GM23338 (cell line): ENCODE measurements at regions not wholly inside any gene's neighbourhood (a gene's known extent, or its start where the extent isn't known, plus 50 kb on each side); places are given as distances from the start of the nearest gene placed in this dataset.
A peak's percentile ranks its signal among the peaks of the same experiment; 100 is the strongest.

Source experiments
- ATAC-seq: fragments of 200-7000 bp; cut with Tn5 transposase; 3 replicates; pipeline ENCODE4 v1.9.1; 2020
- DNase-seq: peaks from one replicate; pipeline ENCODE4 v3.0.0-alpha.2; 2015; ENCODE audit warnings: low spot score
- H2AFZ ChIP-seq: fragments of 200-600 bp; sonication (generic); 2 replicates; pipeline ENCODE4 v1.8.0; 2016; ENCODE audit warnings: antibody characterized with exemption, mild to moderate bottlenecking, moderate library complexity
- H3F3A ChIP-seq: fragments of 200-600 bp; sonication (generic); replicated peaks from 2 replicates; pipeline ENCODE4 v1.8.0; 2017; ENCODE audit warnings: antibody characterized with exemption, mixed run types, low read depth
- H3K27ac ChIP-seq: fragments of 200-600 bp; sonication (generic); 2 replicates; pipeline ENCODE4 v1.6.1; 2016; ENCODE audit warnings: low read depth
- H3K27me3 ChIP-seq: fragments of 200-600 bp; sonication (generic); 2 replicates; pipeline ENCODE4 v1.8.0; 2016; ENCODE audit warnings: mild to moderate bottlenecking, mixed run types, moderate library complexity; ENCODE audit not compliant: insufficient read depth
- H3K36me3 ChIP-seq: fragments of 200-600 bp; sonication (generic); 2 replicates; pipeline ENCODE4 v1.8.0; 2016; ENCODE audit warnings: mild to moderate bottlenecking; ENCODE audit not compliant: insufficient read depth
- H3K4me1 ChIP-seq: fragments of 200-600 bp; sonication (generic); 2 replicates; pipeline ENCODE4 v1.8.0; 2016; ENCODE audit warnings: mild to moderate bottlenecking, moderate library complexity; ENCODE audit not compliant: insufficient read depth
- H3K4me2 ChIP-seq: fragments of 200-600 bp; sonication (generic); 2 replicates; pipeline ENCODE4 v1.7.1; 2017; ENCODE audit warnings: mixed run types
- H3K4me3 ChIP-seq: fragments of 200-600 bp; sonication (generic); 2 replicates; pipeline ENCODE4 v1.6.1; 2016; ENCODE audit warnings: mixed run types
- H3K79me2 ChIP-seq: fragments of 200-600 bp; sonication (generic); replicated peaks from 2 replicates; pipeline ENCODE4 v1.8.0; 2017; ENCODE audit warnings: mild to moderate bottlenecking; ENCODE audit not compliant: insufficient read depth
- H3K9me2 ChIP-seq: fragments of 200-600 bp; sonication (generic); 2 replicates; pipeline ENCODE4 v1.8.0; 2017; ENCODE audit not compliant: insufficient read depth
- H4K20me1 ChIP-seq: fragments of 200-600 bp; sonication (generic); replicated peaks from 2 replicates; pipeline ENCODE4 v1.8.0; 2017; ENCODE audit warnings: mild to moderate bottlenecking; ENCODE audit not compliant: insufficient read depth
- H3K27ac Mint-ChIP-seq: 2 replicates; pipeline ENCODE4 v1.8.0; 2020; ENCODE audit warnings: inconsistent platforms, mild to moderate bottlenecking, moderate library complexity, mixed read lengths
- H3K27me3 Mint-ChIP-seq: 3 replicates; pipeline ENCODE4 v1.8.0; 2022; ENCODE audit warnings: low read depth, mild to moderate bottlenecking, moderate library complexity, mixed read lengths, inconsistent platforms; ENCODE audit not compliant: insufficient read depth, poor library complexity
- H3K36me3 Mint-ChIP-seq: 3 replicates; pipeline ENCODE4 v1.8.0; 2021; ENCODE audit warnings: low read depth, mild to moderate bottlenecking, inconsistent platforms, moderate library complexity, mixed read lengths
- H3K4me1 Mint-ChIP-seq: 3 replicates; pipeline ENCODE4 v1.8.0; 2020; ENCODE audit warnings: mild to moderate bottlenecking, inconsistent platforms, mixed read lengths
- H3K4me3 Mint-ChIP-seq: 3 replicates; pipeline ENCODE4 v1.8.0; 2021; ENCODE audit warnings: moderate library complexity, mild to moderate bottlenecking, inconsistent platforms, mixed read lengths
- H3K9me3 Mint-ChIP-seq: 3 replicates; pipeline ENCODE4 v1.8.0; 2020; ENCODE audit warnings: moderate library complexity, mild to moderate bottlenecking, inconsistent platforms, mixed read lengths
- CREB1 ChIP-seq: fragments of 250-450 bp; sonication (Bioruptor Pico); IDR thresholded peaks from 2 replicates; pipeline ENCODE4 v1.5.0; 2020; ENCODE audit warnings: low read depth, mild to moderate bottlenecking, moderate library complexity
- ETS1 ChIP-seq: IDR thresholded peaks from 2 replicates; pipeline ENCODE4 v1.6.1; 2016; ENCODE audit warnings: antibody characterized with exemption
- EZH2 ChIP-seq: fragments of 200-600 bp; sonication (generic); IDR thresholded peaks from one replicate; pipeline ENCODE4 v1.8.0; 2017; ENCODE audit warnings: antibody characterized with exemption, mild to moderate bottlenecking, low read depth; ENCODE audit not compliant: unreplicated experiment
- EZH2phosphoT487 ChIP-seq: fragments of 200-600 bp; sonication (generic); IDR thresholded peaks from one replicate; pipeline ENCODE4 v1.8.1; 2018; ENCODE audit warnings: antibody characterized with exemption; ENCODE audit not compliant: unreplicated experiment
- JUNB ChIP-seq: IDR thresholded peaks from one replicate; pipeline ENCODE4 v1.6.1; 2016; ENCODE audit warnings: antibody characterized with exemption; ENCODE audit not compliant: unreplicated experiment
- NANOG ChIP-seq: IDR thresholded peaks from 2 replicates; pipeline ENCODE4 v1.6.1; 2016; ENCODE audit warnings: antibody characterized with exemption, borderline replicate concordance
- POLR2AphosphoS5 ChIP-seq: IDR thresholded peaks from 2 replicates; pipeline ENCODE4 v1.6.1; 2016; ENCODE audit warnings: antibody characterized with exemption, low read depth
- STAT1 ChIP-seq: IDR thresholded peaks from one replicate; pipeline ENCODE4 v1.6.1; 2016; ENCODE audit warnings: antibody characterized with exemption; ENCODE audit not compliant: unreplicated experiment
- ZNF114 ChIP-seq: fragments of 250-450 bp; sonication (Bioruptor Pico); IDR thresholded peaks from 2 replicates; pipeline ENCODE4 v1.5.0; 2020; ENCODE audit warnings: mild to moderate bottlenecking, moderate library complexity
- ZNF331 ChIP-seq: fragments of 250-450 bp; sonication (Bioruptor Pico); IDR thresholded peaks from 2 replicates; pipeline ENCODE4 v1.5.0; 2020; ENCODE audit warnings: low read depth, mild to moderate bottlenecking, moderate library complexity
- TF ChIP-seq, protein P1 (sequence below): IDR thresholded peaks from one replicate; pipeline ENCODE4 v1.6.1; 2018; ENCODE audit warnings: antibody characterized with exemption; ENCODE audit not compliant: unreplicated experiment
- TF ChIP-seq, protein P2 (sequence below), 2 experiments: fragments of 200-600 bp in 1 of 2; sonication (generic) in 1 of 2; conservative IDR thresholded peaks; 2 replicates each; pipeline versions ENCODE4 v1.5.1 to v1.6.1; 2016 to 2017; ENCODE audit warnings: antibody characterized with exemption in 2 of 2, low read depth in 2 of 2, mild to moderate bottlenecking in 2 of 2, moderate library complexity in 1 of 2
- TF ChIP-seq, protein P3 (sequence below): fragments of 250-450 bp; sonication (Bioruptor Pico); IDR thresholded peaks from 2 replicates; pipeline ENCODE4 v1.5.0; 2020; ENCODE audit warnings: mild to moderate bottlenecking, moderate library complexity

DNA sequence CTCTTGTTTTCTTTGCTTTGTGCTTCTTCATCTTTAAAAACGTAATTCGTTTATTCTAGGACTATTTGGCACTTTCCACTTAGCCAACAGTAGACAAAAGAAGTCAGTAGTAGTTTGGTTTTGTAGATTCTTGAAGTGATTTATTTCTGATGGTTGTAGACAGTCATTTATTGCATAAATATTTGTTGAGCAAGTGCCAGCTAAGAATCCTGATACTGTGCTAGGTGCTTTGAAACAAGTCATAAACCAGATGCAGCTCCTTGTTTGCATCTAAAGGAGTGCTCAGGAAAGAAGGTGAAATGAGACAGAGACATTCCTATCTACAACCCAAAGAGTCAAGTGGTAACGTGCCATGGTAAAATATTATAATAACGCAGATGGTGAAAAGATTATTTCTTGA is 469.1 kb downstream of the GJA1 start:
- H2AFZ ChIP-seq, result peak overlapping the region; percentile 12; the same call in 1 of the 2 replicates
- no peaks in the 10 kb centered on the region for H3F3A ChIP-seq
- no peak for ATAC-seq
- no peaks in the 10 kb centered on the region for H3K4me1 ChIP-seq
- TF ChIP-seq JUNB (no peak), EZH2phosphoT487 (no peak), ZNF331 (CRISPR knock-in tag) (no peak), CREB1 (no peak), ZNF114 (CRISPR knock-in tag) (no peak), NANOG (no peak), EZH2 (no peak), STAT1 (no peak), POLR2AphosphoS5 (no peak), ETS1 (no peak)
- TF ChIP-seq, protein P1, sequence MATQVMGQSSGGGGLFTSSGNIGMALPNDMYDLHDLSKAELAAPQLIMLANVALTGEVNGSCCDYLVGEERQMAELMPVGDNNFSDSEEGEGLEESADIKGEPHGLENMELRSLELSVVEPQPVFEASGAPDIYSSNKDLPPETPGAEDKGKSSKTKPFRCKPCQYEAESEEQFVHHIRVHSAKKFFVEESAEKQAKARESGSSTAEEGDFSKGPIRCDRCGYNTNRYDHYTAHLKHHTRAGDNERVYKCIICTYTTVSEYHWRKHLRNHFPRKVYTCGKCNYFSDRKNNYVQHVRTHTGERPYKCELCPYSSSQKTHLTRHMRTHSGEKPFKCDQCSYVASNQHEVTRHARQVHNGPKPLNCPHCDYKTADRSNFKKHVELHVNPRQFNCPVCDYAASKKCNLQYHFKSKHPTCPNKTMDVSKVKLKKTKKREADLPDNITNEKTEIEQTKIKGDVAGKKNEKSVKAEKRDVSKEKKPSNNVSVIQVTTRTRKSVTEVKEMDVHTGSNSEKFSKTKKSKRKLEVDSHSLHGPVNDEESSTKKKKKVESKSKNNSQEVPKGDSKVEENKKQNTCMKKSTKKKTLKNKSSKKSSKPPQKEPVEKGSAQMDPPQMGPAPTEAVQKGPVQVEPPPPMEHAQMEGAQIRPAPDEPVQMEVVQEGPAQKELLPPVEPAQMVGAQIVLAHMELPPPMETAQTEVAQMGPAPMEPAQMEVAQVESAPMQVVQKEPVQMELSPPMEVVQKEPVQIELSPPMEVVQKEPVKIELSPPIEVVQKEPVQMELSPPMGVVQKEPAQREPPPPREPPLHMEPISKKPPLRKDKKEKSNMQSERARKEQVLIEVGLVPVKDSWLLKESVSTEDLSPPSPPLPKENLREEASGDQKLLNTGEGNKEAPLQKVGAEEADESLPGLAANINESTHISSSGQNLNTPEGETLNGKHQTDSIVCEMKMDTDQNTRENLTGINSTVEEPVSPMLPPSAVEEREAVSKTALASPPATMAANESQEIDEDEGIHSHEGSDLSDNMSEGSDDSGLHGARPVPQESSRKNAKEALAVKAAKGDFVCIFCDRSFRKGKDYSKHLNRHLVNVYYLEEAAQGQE, result no peak
- TF ChIP-seq, protein P2, sequence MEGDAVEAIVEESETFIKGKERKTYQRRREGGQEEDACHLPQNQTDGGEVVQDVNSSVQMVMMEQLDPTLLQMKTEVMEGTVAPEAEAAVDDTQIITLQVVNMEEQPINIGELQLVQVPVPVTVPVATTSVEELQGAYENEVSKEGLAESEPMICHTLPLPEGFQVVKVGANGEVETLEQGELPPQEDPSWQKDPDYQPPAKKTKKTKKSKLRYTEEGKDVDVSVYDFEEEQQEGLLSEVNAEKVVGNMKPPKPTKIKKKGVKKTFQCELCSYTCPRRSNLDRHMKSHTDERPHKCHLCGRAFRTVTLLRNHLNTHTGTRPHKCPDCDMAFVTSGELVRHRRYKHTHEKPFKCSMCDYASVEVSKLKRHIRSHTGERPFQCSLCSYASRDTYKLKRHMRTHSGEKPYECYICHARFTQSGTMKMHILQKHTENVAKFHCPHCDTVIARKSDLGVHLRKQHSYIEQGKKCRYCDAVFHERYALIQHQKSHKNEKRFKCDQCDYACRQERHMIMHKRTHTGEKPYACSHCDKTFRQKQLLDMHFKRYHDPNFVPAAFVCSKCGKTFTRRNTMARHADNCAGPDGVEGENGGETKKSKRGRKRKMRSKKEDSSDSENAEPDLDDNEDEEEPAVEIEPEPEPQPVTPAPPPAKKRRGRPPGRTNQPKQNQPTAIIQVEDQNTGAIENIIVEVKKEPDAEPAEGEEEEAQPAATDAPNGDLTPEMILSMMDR (conservative IDR thresholded peaks at IDR 0.05; ENCODE audit: low read depth in 2 of 2), result no peak
- TF ChIP-seq, protein P3, sequence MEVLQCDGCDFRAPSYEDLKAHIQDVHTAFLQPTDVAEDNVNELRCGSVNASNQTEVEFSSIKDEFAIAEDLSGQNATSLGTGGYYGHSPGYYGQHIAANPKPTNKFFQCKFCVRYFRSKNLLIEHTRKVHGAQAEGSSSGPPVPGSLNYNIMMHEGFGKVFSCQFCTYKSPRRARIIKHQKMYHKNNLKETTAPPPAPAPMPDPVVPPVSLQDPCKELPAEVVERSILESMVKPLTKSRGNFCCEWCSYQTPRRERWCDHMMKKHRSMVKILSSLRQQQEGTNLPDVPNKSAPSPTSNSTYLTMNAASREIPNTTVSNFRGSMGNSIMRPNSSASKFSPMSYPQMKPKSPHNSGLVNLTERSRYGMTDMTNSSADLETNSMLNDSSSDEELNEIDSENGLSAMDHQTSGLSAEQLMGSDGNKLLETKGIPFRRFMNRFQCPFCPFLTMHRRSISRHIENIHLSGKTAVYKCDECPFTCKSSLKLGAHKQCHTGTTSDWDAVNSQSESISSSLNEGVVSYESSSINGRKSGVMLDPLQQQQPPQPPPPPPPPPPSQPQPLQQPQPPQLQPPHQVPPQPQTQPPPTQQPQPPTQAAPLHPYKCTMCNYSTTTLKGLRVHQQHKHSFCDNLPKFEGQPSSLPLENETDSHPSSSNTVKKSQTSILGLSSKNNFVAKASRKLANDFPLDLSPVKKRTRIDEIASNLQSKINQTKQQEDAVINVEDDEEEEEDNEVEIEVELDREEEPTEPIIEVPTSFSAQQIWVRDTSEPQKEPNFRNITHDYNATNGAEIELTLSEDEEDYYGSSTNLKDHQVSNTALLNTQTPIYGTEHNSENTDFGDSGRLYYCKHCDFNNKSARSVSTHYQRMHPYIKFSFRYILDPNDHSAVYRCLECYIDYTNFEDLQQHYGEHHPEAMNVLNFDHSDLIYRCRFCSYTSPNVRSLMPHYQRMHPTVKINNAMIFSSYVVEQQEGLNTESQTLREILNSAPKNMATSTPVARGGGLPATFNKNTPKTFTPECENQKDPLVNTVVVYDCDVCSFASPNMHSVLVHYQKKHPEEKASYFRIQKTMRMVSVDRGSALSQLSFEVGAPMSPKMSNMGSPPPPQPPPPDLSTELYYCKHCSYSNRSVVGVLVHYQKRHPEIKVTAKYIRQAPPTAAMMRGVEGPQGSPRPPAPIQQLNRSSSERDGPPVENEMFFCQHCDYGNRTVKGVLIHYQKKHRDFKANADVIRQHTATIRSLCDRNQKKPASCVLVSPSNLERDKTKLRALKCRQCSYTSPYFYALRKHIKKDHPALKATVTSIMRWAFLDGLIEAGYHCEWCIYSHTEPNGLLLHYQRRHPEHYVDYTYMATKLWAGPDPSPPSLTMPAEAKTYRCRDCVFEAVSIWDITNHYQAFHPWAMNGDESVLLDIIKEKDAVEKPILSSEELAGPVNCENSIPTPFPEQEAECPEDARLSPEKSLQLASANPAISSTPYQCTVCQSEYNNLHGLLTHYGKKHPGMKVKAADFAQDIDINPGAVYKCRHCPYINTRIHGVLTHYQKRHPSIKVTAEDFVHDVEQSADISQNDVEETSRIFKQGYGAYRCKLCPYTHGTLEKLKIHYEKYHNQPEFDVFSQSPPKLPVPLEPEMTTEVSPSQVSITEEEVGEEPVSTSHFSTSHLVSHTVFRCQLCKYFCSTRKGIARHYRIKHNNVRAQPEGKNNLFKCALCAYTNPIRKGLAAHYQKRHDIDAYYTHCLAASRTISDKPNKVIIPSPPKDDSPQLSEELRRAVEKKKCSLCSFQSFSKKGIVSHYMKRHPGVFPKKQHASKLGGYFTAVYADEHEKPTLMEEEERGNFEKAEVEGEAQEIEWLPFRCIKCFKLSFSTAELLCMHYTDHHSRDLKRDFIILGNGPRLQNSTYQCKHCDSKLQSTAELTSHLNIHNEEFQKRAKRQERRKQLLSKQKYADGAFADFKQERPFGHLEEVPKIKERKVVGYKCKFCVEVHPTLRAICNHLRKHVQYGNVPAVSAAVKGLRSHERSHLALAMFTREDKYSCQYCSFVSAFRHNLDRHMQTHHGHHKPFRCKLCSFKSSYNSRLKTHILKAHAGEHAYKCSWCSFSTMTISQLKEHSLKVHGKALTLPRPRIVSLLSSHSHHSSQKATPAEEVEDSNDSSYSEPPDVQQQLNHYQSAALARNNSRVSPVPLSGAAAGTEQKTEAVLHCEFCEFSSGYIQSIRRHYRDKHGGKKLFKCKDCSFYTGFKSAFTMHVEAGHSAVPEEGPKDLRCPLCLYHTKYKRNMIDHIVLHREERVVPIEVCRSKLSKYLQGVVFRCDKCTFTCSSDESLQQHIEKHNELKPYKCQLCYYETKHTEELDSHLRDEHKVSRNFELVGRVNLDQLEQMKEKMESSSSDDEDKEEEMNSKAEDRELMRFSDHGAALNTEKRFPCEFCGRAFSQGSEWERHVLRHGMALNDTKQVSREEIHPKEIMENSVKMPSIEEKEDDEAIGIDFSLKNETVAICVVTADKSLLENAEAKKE (CRISPR knock-in tag), result no peak
- no peaks in the 10 kb centered on the region for H3K79me2 ChIP-seq
- H3K36me3 ChIP-seq, result no peaks in the 10 kb centered on the region
- H3K36me3 Mint-ChIP-seq, result peaks cover 4% of the 10 kb centered on the region; the same call in 1 of the 3 replicates
- no peaks in the 10 kb centered on the region for H3K27me3 ChIP-seq
- H3K27ac Mint-ChIP-seq, result no peak overlapping the region
- 0 out of 2 replicates have a peak, but pooled peaks cover 2% of the 10 kb centered on the region for H3K9me2 ChIP-seq
- no peaks in the 10 kb centered on the region for H3K4me1 Mint-ChIP-seq
- peaks cover 6% of the 10 kb centered on the region; the same call in 2 of the 3 replicates for H3K9me3 Mint-ChIP-seq
- no peak for DNase-seq
- H3K4me2 ChIP-seq, result no peak overlapping the region
- H3K4me3 Mint-ChIP-seq, result no peak overlapping the region
- H3K27ac ChIP-seq, result no peak overlapping the region
- no peaks in the 10 kb centered on the region for H4K20me1 ChIP-seq
- H3K4me3 ChIP-seq, result no peak overlapping the region
- H3K27me3 Mint-ChIP-seq, result no peaks in the 10 kb centered on the region
